GM12878 (cell line): ENCODE measurements at regions not wholly inside any gene's neighbourhood (a gene's known extent, or its start where the extent isn't known, plus 50 kb on each side); places are given as distances from the start of the nearest gene placed in this dataset.

Experiments used
- ATAC-seq: fragments of 200-7000 bp; cut with Tn5 transposase; 3 replicates; pipeline ENCODE4 v1.9.1; 2020; ENCODE audit warnings: mild to moderate bottlenecking, moderate library complexity
- BruUV-seq: library from RNA; stranded (reverse); fragments of 400-500 nt; replicated peaks from 2 replicates; lab custom pipeline; 2021; lab: Mats Ljungman, UMichigan
- CTCF ChIA-PET: fragments of 300-600 bp; sonication (Branson Sonifier 250); formaldehyde crosslinking; extraction: SDS; loops from one replicate; lab custom pipeline; 2021; ENCODE audit warnings: inconsistent platforms; lab: Yijun Ruan, JAX
- POLR2A ChIA-PET: fragments of 350-600 bp; formaldehyde crosslinking; extraction: SDS; loops from one replicate; lab custom pipeline; 2021; ENCODE audit warnings: inconsistent platforms; lab: Charles Lee
- RAD21 ChIA-PET: fragments of 300-600 bp; sonication (Branson Sonifier 250); formaldehyde crosslinking; loops from one replicate; lab custom pipeline; 2023; ENCODE audit warnings: antibody characterized with exemption; ENCODE audit not compliant: unreplicated experiment; lab: Charles Lee
- SMC1A ChIA-PET: fragments of 300-600 bp; sonication (Branson Sonifier 250); formaldehyde crosslinking; loops from one replicate; lab custom pipeline; 2023; ENCODE audit not compliant: unreplicated experiment, uncharacterized antibody; lab: Charles Lee
- DNase-seq: peaks from one replicate; pipeline ENCODE4 v3.0.0-alpha.2; 2011; ENCODE audit warnings: low read depth, low spot score
- FAIRE-seq: peaks from 3 replicates; lab custom pipeline; 2011; peaks lifted over from hg19 to GRCh38; lab: Jason Lieb, UNC
- H2AFZ ChIP-seq: 2 replicates; pipeline ENCODE4 v1.6.0; 2011; ENCODE audit warnings: low read depth, low read length, control low read depth; ENCODE audit not compliant: control insufficient read depth
- H3K27ac ChIP-seq: 2 replicates; pipeline ENCODE4 v1.5.1; 2011; ENCODE audit warnings: control low read depth; ENCODE audit not compliant: control insufficient read depth, insufficient read depth
- H3K27me3 ChIP-seq, 2 experiments: replicated peaks in 1 of 2; 2 replicates each; pipeline versions ENCODE4 v1.6.0 to v1.6.1; 2011; ENCODE audit warnings: low read length in 1 of 2; ENCODE audit not compliant: control insufficient read depth in 2 of 2, insufficient read depth in 2 of 2
- H3K36me3 ChIP-seq, 2 experiments: 2 replicates each; pipeline ENCODE4 v1.5.1; 2011; ENCODE audit warnings: low read length in 1 of 2; ENCODE audit not compliant: control insufficient read depth in 2 of 2, insufficient read depth in 2 of 2
- H3K4me1 ChIP-seq: 2 replicates; pipeline ENCODE4 v1.6.1; 2011; ENCODE audit warnings: mild to moderate bottlenecking, low read length, moderate library complexity, mixed read lengths; ENCODE audit not compliant: control insufficient read depth, insufficient read depth
- H3K4me2 ChIP-seq: 2 replicates; pipeline ENCODE4 v1.6.0; 2011; ENCODE audit warnings: control low read depth; ENCODE audit not compliant: control insufficient read depth, insufficient read depth
- H3K4me3 ChIP-seq: fragments of 200-600 bp; sonication (generic); 2 replicates; pipeline ENCODE4 v1.5.1; 2016
- H3K79me2 ChIP-seq: 2 replicates; pipeline ENCODE4 v1.6.0; 2011; ENCODE audit warnings: low read length; ENCODE audit not compliant: control insufficient read depth, insufficient read depth
- H3K9ac ChIP-seq: 2 replicates; pipeline ENCODE4 v1.8.0; 2011; ENCODE audit warnings: low read length, control low read depth, mixed read lengths; ENCODE audit not compliant: control insufficient read depth, insufficient read depth
- H3K9me3 ChIP-seq: replicated peaks from 3 replicates; pipeline ENCODE4 v1.5.1; 2011; ENCODE audit warnings: mild to moderate bottlenecking, low read length; ENCODE audit not compliant: control insufficient read depth, insufficient read depth
- H4K20me1 ChIP-seq: 2 replicates; pipeline ENCODE4 v1.6.0; 2011; ENCODE audit not compliant: control insufficient read depth, insufficient read depth
- CBFB ChIP-seq: IDR thresholded peaks from 2 replicates; pipeline ENCODE4 v1.6.1; 2016; ENCODE audit warnings: antibody characterized with exemption, low read depth
- CREB1 ChIP-seq: IDR thresholded peaks from 2 replicates; pipeline ENCODE4 v1.6.1; 2012; ENCODE audit warnings: low read depth, mild to moderate bottlenecking, inconsistent platforms
- EGR1 ChIP-seq, 2 experiments: IDR thresholded peaks; 1 replicate in 1 of 2; 2 replicates in 1 of 2; pipeline ENCODE4 v1.6.1; 2011 to 2012; ENCODE audit warnings: low read depth in 2 of 2, low read length in 2 of 2, borderline replicate concordance in 1 of 2, mild to moderate bottlenecking in 1 of 2, moderate library complexity in 1 of 2
- EZH2 ChIP-seq: IDR thresholded peaks from 2 replicates; pipeline ENCODE4 v1.6.1; 2012; ENCODE audit warnings: low read depth, mild to moderate bottlenecking, control low read depth, inconsistent platforms, low read length, borderline replicate concordance; ENCODE audit not compliant: control insufficient read depth
- PAX5 ChIP-seq: IDR thresholded peaks from 2 replicates; pipeline ENCODE4 v1.6.1; 2011; ENCODE audit warnings: low read depth, low read length, borderline replicate concordance
- POLR2AphosphoS5 ChIP-seq: IDR thresholded peaks from 2 replicates; pipeline ENCODE4 v1.6.1; 2011; ENCODE audit warnings: mild to moderate bottlenecking, low read length, inconsistent platforms
- RB1 ChIP-seq: fragments of 450-650 bp; formaldehyde crosslinking; IDR thresholded peaks from 2 replicates; pipeline ENCODE4 v1.6.1; 2017; ENCODE audit warnings: mild to moderate bottlenecking, borderline replicate concordance
- RELA ChIP-seq: fragments of 450-650 bp; IDR thresholded peaks from 2 replicates; pipeline ENCODE4 v1.8.0; 2014; ENCODE audit warnings: borderline replicate concordance; ENCODE audit not compliant: partially characterized antibody
- SRF ChIP-seq, 2 experiments: IDR thresholded peaks; 2 replicates each; pipeline ENCODE4 v1.6.1; 2011; ENCODE audit warnings: low read depth in 2 of 2, low read length in 2 of 2, mild to moderate bottlenecking in 1 of 2, moderate library complexity in 1 of 2
- TARDBP ChIP-seq: IDR thresholded peaks from 2 replicates; pipeline ENCODE4 v1.6.1; 2016; ENCODE audit warnings: borderline replicate concordance
- WGBS: methylation state at CpG from one replicate; pipeline ENCODE4 v1.1.6; 2016; ENCODE audit warnings: low lambda C conversion rate; ENCODE audit not compliant: insufficient replicate concordance, insufficient coverage; ENCODE audit errors: missing lambda C conversion rate; 5-methylcytosine and 5-hydroxymethylcytosine counted together
- in situ Hi-C: fragments of 300-500 bp; cut with MboI; formaldehyde crosslinking; loops from 9 replicates; pipeline ENCODE4 v1.14.3; 2018; ENCODE audit warnings: mixed read lengths
- intact Hi-C: fragments of 100-400 bp; cut with micrococcal nuclease; formaldehyde crosslinking; loops from one replicate; pipeline ENCODE4 v1.14.2; 2022; ENCODE audit not compliant: unreplicated experiment
- TF ChIP-seq, protein P1 (sequence below): fragments of 450-650 bp; formaldehyde crosslinking; IDR thresholded peaks from 2 replicates; pipeline ENCODE4 v1.4.0; 2020; ENCODE audit warnings: mild to moderate bottlenecking, moderate library complexity
- TF ChIP-seq, protein P2 (sequence below): fragments of 450-650 bp; IDR thresholded peaks from 2 replicates; pipeline ENCODE4 v1.6.1; 2017; ENCODE audit warnings: antibody characterized with exemption, mild to moderate bottlenecking, moderate library complexity

DNA sequence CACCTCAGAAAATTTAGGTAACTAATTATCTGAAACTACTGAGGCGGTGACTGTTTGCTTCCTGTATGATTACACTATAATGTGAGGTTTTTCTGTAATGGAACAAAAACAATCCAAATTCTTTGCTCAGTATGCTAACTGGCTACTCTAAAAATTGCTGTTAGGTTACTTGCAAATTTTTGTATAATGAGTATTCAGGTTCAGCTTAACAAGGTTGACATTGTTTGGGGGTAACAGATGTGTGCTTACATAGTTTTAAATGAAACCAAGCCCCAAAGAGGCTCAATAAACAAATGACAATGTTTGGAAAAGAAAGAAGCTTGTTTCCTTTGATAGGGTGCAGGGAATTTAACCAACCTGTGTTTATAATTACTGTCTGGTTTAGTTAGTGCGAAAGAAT, 414.5 kb upstream of the MDFIC2 start:
- no peak overlapping the region for H3K27ac ChIP-seq
- H3K27me3 ChIP-seq = no peaks in the 10 kb centered on the region
- no peaks in the 10 kb centered on the region for H4K20me1 ChIP-seq
- H2AFZ ChIP-seq = no peak overlapping the region
- no peaks in the 10 kb centered on the region for H3K9me3 ChIP-seq
- no peak overlapping the region for H3K9ac ChIP-seq
- RAD21 ChIA-PET = no interaction called here
- POLR2A ChIA-PET = no interaction called here
- no peak overlapping the region for H3K4me2 ChIP-seq
- H3K4me1 ChIP-seq = no peaks in the 10 kb centered on the region
- CTCF ChIA-PET = no interaction called here
- SMC1A ChIA-PET = no interaction called here
- TF ChIP-seq CREB1 (no peak), TARDBP (no peak), SRF (IDR thresholded peaks at IDR 0.05; ENCODE audit: low read depth in 2 of 2, low read length in 2 of 2) (no peak), POLR2AphosphoS5 (no peak), EZH2 (no peak), RB1 (no peak), CBFB (no peak), PAX5 (no peak), RELA (no peak), EGR1 (IDR thresholded peaks at IDR 0.05; ENCODE audit: borderline replicate concordance in 1 of 2, low read depth in 2 of 2, low read length in 2 of 2) (no peak)
- TF ChIP-seq, protein P1, sequence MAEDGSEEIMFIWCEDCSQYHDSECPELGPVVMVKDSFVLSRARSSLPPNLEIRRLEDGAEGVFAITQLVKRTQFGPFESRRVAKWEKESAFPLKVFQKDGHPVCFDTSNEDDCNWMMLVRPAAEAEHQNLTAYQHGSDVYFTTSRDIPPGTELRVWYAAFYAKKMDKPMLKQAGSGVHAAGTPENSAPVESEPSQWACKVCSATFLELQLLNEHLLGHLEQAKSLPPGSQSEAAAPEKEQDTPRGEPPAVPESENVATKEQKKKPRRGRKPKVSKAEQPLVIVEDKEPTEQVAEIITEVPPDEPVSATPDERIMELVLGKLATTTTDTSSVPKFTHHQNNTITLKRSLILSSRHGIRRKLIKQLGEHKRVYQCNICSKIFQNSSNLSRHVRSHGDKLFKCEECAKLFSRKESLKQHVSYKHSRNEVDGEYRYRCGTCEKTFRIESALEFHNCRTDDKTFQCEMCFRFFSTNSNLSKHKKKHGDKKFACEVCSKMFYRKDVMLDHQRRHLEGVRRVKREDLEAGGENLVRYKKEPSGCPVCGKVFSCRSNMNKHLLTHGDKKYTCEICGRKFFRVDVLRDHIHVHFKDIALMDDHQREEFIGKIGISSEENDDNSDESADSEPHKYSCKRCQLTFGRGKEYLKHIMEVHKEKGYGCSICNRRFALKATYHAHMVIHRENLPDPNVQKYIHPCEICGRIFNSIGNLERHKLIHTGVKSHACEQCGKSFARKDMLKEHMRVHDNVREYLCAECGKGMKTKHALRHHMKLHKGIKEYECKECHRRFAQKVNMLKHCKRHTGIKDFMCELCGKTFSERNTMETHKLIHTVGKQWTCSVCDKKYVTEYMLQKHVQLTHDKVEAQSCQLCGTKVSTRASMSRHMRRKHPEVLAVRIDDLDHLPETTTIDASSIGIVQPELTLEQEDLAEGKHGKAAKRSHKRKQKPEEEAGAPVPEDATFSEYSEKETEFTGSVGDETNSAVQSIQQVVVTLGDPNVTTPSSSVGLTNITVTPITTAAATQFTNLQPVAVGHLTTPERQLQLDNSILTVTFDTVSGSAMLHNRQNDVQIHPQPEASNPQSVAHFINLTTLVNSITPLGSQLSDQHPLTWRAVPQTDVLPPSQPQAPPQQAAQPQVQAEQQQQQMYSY = no peak
- TF ChIP-seq, protein P2, sequence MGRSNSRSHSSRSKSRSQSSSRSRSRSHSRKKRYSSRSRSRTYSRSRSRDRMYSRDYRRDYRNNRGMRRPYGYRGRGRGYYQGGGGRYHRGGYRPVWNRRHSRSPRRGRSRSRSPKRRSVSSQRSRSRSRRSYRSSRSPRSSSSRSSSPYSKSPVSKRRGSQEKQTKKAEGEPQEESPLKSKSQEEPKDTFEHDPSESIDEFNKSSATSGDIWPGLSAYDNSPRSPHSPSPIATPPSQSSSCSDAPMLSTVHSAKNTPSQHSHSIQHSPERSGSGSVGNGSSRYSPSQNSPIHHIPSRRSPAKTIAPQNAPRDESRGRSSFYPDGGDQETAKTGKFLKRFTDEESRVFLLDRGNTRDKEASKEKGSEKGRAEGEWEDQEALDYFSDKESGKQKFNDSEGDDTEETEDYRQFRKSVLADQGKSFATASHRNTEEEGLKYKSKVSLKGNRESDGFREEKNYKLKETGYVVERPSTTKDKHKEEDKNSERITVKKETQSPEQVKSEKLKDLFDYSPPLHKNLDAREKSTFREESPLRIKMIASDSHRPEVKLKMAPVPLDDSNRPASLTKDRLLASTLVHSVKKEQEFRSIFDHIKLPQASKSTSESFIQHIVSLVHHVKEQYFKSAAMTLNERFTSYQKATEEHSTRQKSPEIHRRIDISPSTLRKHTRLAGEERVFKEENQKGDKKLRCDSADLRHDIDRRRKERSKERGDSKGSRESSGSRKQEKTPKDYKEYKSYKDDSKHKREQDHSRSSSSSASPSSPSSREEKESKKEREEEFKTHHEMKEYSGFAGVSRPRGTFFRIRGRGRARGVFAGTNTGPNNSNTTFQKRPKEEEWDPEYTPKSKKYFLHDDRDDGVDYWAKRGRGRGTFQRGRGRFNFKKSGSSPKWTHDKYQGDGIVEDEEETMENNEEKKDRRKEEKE = no peak
- no peak for FAIRE-seq
- no peak for DNase-seq
- no TSS peak for BruUV-seq
- ATAC-seq = no peak
- intact Hi-C loops = no loop called here
- H3K79me2 ChIP-seq = no peaks in the 10 kb centered on the region
- in situ Hi-C loops = no loop called here
- no peaks in the 10 kb centered on the region for H3K36me3 ChIP-seq
- WGBS = 87% methylated on average over 2 of the region's 2 CpGs
- no peak overlapping the region for H3K4me3 ChIP-seq
